Liver (tissue), 8 donors: ENCODE measurements at regions not wholly inside any gene's neighbourhood (a gene's known extent, or its start where the extent isn't known, plus 50 kb on each side); places are given as distances from the start of the nearest gene placed in this dataset.

Source experiments
- DNase-seq: peaks from one replicate; pipeline ENCODE4 v3.0.0-alpha.2; 2017; ENCODE audit warnings: low spot score
- H3K27ac ChIP-seq, 2 donors: one replicate each; pipeline ENCODE4 v1.7.0; 2013; ENCODE audit warnings: inconsistent platforms in 2 of 2, low read length in 2 of 2, control low read depth in 1 of 2, low read depth in 1 of 2, mild to moderate bottlenecking in 1 of 2
- H3K27me3 ChIP-seq, 4 donors: one replicate each; pipeline versions ENCODE4 v1.6.1 to v1.7.0; 2013; ENCODE audit warnings: low read length in 3 of 4, inconsistent platforms in 1 of 4, mild to moderate bottlenecking in 1 of 4, moderate library complexity in 1 of 4; ENCODE audit not compliant: control insufficient read depth in 4 of 4, insufficient read depth in 4 of 4
- H3K36me3 ChIP-seq, 4 donors: one replicate each; pipeline versions ENCODE4 v1.6.1 to v1.7.0; 2013; ENCODE audit warnings: low read length in 3 of 4, mild to moderate bottlenecking in 3 of 4, low read depth in 1 of 4, moderate library complexity in 1 of 4; ENCODE audit not compliant: control insufficient read depth in 4 of 4, insufficient read depth in 3 of 4
- H3K4me1 ChIP-seq, 4 donors: one replicate each; pipeline versions ENCODE4 v1.6.1 to v1.7.0; 2013; ENCODE audit warnings: low read length in 3 of 4, mild to moderate bottlenecking in 3 of 4, moderate library complexity in 1 of 4; ENCODE audit not compliant: control insufficient read depth in 4 of 4, insufficient read depth in 4 of 4
- H3K4me3 ChIP-seq, 3 donors: one replicate each; pipeline versions ENCODE4 v1.6.1 to v1.7.0; 2013; ENCODE audit warnings: low read length in 3 of 3, control low read depth in 1 of 3, low read depth in 1 of 3, mild to moderate bottlenecking in 1 of 3
- H3K9ac ChIP-seq, 2 donors: one replicate each; pipeline ENCODE4 v1.7.0; 2013; ENCODE audit warnings: low read length in 2 of 2, mild to moderate bottlenecking in 2 of 2, moderate library complexity in 2 of 2, control low read depth in 1 of 2, low read depth in 1 of 2
- H3K9me3 ChIP-seq, 4 donors: one replicate each; pipeline versions ENCODE4 v1.6.1 to v1.7.0; 2013; ENCODE audit warnings: low read length in 3 of 4; ENCODE audit not compliant: control insufficient read depth in 4 of 4
- EGR1 ChIP-seq, 2 donors: IDR thresholded peaks; 2 replicates each; pipeline ENCODE4 v1.6.1; 2016 to 2018; ENCODE audit warnings: antibody characterized with exemption in 2 of 2, low read depth in 2 of 2
- FOXA2 ChIP-seq: IDR thresholded peaks from 2 replicates; pipeline ENCODE4 v1.6.1; 2016; ENCODE audit warnings: antibody characterized with exemption
- GABPA ChIP-seq, 2 donors: IDR thresholded peaks in 1 of 2; conservative IDR thresholded peaks in 1 of 2; 2 replicates each; pipeline ENCODE4 v1.6.1; 2016; ENCODE audit warnings: antibody characterized with exemption in 2 of 2, mild to moderate bottlenecking in 1 of 2, moderate library complexity in 1 of 2
- HNF4A ChIP-seq, 2 donors: conservative IDR thresholded peaks; 2 replicates each; pipeline ENCODE4 v1.6.1; 2016; ENCODE audit warnings: antibody characterized with exemption in 2 of 2, mild to moderate bottlenecking in 2 of 2
- HNF4G ChIP-seq: IDR thresholded peaks from 2 replicates; pipeline ENCODE4 v1.6.1; 2016; ENCODE audit warnings: antibody characterized with exemption
- JUND ChIP-seq, 2 donors: IDR thresholded peaks; 2 replicates each; pipeline ENCODE4 v1.6.1; 2016; ENCODE audit warnings: antibody characterized with exemption in 2 of 2
- NR2F2 ChIP-seq: IDR thresholded peaks from 2 replicates; pipeline ENCODE4 v1.6.1; 2016; ENCODE audit warnings: antibody characterized with exemption
- RAD21 ChIP-seq, 2 donors: IDR thresholded peaks; 2 replicates each; pipeline ENCODE4 v1.6.1; 2016; ENCODE audit warnings: antibody characterized with exemption in 2 of 2, mild to moderate bottlenecking in 2 of 2
- RXRA ChIP-seq, 2 donors: IDR thresholded peaks; 2 replicates each; pipeline ENCODE4 v1.6.1; 2017 to 2018; ENCODE audit warnings: antibody characterized with exemption in 2 of 2, mild to moderate bottlenecking in 1 of 2
- SP1 ChIP-seq: IDR thresholded peaks from 2 replicates; pipeline ENCODE4 v1.6.1; 2018; ENCODE audit warnings: antibody characterized with exemption, mild to moderate bottlenecking
- TAF1 ChIP-seq: conservative IDR thresholded peaks from 2 replicates; pipeline ENCODE4 v1.6.1; 2016; ENCODE audit warnings: antibody characterized with exemption, mild to moderate bottlenecking
- YY1 ChIP-seq: IDR thresholded peaks from 2 replicates; pipeline ENCODE4 v1.6.1; 2016; ENCODE audit warnings: antibody characterized with exemption, mild to moderate bottlenecking
- WGBS: extraction: QIAGEN DNeasy Blood & Tissue Kit; methylation state at CpG from one replicate; pipeline ENCODE4 v1.1.7; 2013; 5-methylcytosine and 5-hydroxymethylcytosine counted together
- TF ChIP-seq, protein P1 (sequence below): IDR thresholded peaks from 2 replicates; pipeline ENCODE4 v1.6.1; 2016; ENCODE audit warnings: antibody characterized with exemption, mild to moderate bottlenecking
- TF ChIP-seq, protein P2 (sequence below): IDR thresholded peaks from 2 replicates; pipeline ENCODE4 v1.6.1; 2016; ENCODE audit warnings: antibody characterized with exemption
- TF ChIP-seq, protein P3 (sequence below): IDR thresholded peaks from 2 replicates; pipeline ENCODE4 v1.6.1; 2016; ENCODE audit warnings: antibody characterized with exemption
- TF ChIP-seq, protein P4 (sequence below): IDR thresholded peaks from 2 replicates; pipeline ENCODE4 v1.6.1; 2016; ENCODE audit warnings: antibody characterized with exemption
- TF ChIP-seq, protein P5 (sequence below): fragments of 150-350 bp; IDR thresholded peaks from 2 replicates; pipeline ENCODE4 v1.5.1; 2017; ENCODE audit warnings: improper control_type of control experiment, low read depth, low read length; ENCODE audit not compliant: missing input control
- donor health status: healthy.
- donor health status: healthy.
- donor health status: healthy.
- donor health status: healthy.
- donor health status: healthy.

DNA sequence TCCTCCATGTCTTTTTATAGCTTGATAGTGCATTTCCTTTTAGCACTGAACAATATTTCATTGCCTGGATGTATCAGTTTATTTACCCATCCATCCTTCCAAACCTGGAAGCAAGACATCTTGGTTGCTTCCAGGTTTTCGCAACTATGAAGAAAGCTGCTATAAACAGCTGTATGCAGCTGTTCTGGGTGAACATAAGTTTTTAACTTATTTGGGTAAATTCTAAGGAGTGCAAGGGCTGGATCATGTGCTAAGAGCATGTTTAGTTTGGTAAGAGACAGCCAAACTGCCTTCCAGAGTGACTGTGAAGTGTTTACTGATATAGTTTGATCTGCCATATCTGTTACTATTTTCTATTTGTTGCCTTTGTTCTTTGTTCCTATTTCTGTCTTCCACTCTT is 58.5 kb downstream of the CSF2 start:
- H3K36me3 ChIP-seq, result no peaks in the 10 kb centered on the region
- TF ChIP-seq, protein P1, sequence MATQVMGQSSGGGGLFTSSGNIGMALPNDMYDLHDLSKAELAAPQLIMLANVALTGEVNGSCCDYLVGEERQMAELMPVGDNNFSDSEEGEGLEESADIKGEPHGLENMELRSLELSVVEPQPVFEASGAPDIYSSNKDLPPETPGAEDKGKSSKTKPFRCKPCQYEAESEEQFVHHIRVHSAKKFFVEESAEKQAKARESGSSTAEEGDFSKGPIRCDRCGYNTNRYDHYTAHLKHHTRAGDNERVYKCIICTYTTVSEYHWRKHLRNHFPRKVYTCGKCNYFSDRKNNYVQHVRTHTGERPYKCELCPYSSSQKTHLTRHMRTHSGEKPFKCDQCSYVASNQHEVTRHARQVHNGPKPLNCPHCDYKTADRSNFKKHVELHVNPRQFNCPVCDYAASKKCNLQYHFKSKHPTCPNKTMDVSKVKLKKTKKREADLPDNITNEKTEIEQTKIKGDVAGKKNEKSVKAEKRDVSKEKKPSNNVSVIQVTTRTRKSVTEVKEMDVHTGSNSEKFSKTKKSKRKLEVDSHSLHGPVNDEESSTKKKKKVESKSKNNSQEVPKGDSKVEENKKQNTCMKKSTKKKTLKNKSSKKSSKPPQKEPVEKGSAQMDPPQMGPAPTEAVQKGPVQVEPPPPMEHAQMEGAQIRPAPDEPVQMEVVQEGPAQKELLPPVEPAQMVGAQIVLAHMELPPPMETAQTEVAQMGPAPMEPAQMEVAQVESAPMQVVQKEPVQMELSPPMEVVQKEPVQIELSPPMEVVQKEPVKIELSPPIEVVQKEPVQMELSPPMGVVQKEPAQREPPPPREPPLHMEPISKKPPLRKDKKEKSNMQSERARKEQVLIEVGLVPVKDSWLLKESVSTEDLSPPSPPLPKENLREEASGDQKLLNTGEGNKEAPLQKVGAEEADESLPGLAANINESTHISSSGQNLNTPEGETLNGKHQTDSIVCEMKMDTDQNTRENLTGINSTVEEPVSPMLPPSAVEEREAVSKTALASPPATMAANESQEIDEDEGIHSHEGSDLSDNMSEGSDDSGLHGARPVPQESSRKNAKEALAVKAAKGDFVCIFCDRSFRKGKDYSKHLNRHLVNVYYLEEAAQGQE, result no peak
- TF ChIP-seq JUND (IDR thresholded peaks at IDR 0.05) (no peak), NR2F2 (no peak), GABPA (IDR thresholded peaks at IDR 0.05 in 1 of 2, conservative IDR thresholded peaks at IDR 0.05 in 1 of 2) (no peak), HNF4A (conservative IDR thresholded peaks at IDR 0.05) (no peak), YY1 (no peak), RAD21 (IDR thresholded peaks at IDR 0.05) (no peak), FOXA2 (no peak), RXRA (IDR thresholded peaks at IDR 0.05) (no peak), TAF1 (no peak), HNF4G (no peak), SP1 (no peak), EGR1 (IDR thresholded peaks at IDR 0.05; ENCODE audit: low read depth in 2 of 2) (no peak)
- TF ChIP-seq, protein P2, sequence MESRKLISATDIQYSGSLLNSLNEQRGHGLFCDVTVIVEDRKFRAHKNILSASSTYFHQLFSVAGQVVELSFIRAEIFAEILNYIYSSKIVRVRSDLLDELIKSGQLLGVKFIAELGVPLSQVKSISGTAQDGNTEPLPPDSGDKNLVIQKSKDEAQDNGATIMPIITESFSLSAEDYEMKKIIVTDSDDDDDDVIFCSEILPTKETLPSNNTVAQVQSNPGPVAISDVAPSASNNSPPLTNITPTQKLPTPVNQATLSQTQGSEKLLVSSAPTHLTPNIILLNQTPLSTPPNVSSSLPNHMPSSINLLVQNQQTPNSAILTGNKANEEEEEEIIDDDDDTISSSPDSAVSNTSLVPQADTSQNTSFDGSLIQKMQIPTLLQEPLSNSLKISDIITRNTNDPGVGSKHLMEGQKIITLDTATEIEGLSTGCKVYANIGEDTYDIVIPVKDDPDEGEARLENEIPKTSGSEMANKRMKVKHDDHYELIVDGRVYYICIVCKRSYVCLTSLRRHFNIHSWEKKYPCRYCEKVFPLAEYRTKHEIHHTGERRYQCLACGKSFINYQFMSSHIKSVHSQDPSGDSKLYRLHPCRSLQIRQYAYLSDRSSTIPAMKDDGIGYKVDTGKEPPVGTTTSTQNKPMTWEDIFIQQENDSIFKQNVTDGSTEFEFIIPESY, result no peak
- TF ChIP-seq, protein P3, sequence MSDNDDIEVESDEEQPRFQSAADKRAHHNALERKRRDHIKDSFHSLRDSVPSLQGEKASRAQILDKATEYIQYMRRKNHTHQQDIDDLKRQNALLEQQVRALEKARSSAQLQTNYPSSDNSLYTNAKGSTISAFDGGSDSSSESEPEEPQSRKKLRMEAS, result no peak
- TF ChIP-seq, protein P4, sequence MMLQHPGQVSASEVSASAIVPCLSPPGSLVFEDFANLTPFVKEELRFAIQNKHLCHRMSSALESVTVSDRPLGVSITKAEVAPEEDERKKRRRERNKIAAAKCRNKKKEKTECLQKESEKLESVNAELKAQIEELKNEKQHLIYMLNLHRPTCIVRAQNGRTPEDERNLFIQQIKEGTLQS, result no peak
- TF ChIP-seq, protein P5, sequence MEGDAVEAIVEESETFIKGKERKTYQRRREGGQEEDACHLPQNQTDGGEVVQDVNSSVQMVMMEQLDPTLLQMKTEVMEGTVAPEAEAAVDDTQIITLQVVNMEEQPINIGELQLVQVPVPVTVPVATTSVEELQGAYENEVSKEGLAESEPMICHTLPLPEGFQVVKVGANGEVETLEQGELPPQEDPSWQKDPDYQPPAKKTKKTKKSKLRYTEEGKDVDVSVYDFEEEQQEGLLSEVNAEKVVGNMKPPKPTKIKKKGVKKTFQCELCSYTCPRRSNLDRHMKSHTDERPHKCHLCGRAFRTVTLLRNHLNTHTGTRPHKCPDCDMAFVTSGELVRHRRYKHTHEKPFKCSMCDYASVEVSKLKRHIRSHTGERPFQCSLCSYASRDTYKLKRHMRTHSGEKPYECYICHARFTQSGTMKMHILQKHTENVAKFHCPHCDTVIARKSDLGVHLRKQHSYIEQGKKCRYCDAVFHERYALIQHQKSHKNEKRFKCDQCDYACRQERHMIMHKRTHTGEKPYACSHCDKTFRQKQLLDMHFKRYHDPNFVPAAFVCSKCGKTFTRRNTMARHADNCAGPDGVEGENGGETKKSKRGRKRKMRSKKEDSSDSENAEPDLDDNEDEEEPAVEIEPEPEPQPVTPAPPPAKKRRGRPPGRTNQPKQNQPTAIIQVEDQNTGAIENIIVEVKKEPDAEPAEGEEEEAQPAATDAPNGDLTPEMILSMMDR, result no peak
- no peak overlapping the region for H3K9ac ChIP-seq
- 95% methylated on average over 1 of the region's 1 CpG for whole genome bisulfite sequencing
- H3K4me1 ChIP-seq, result no peaks in the 10 kb centered on the region
- H3K9me3 ChIP-seq, result peaks cover 0 to 5% (median 0%) of the 10 kb centered on the region in 4 donors
- no peak for DNase-seq
- no peaks in the 10 kb centered on the region for H3K27me3 ChIP-seq
- no peak overlapping the region for H3K4me3 ChIP-seq
- H3K27ac ChIP-seq, result no peak overlapping the region

DNA sequence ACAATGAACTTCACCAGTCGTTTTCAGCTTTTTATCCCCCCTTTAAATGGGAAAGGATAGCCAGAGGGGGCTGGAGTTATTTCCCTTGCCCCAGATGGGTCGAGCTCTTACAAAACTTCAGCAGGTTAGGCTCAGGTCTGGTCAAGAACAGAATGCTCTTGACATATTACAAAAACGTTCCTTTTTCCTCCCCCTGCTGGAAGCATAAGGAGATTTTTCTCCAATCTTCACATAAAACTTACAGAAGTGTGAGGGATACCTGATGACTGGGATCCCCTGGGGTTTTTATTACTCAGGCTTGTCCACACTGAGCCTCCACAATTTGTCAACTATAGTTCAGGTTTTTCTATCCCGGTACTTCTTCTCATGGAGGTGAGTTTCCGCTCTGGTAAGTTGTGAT is 60.8 kb downstream of the CSF2 start:
- TF ChIP-seq, protein P4, result no peak
- peak; percentile 20 to 23 for TF ChIP-seq RAD21 (IDR thresholded peaks at IDR 0.05)
- Histone ChIP-seq H3K27ac (no peak overlapping the region), H3K9me3 (peaks cover 0 to 5% (median 0%) of the 10 kb centered on the region in 4 donors), H3K36me3 (no peaks in the 10 kb centered on the region), H3K9ac (no peak overlapping the region), H3K4me3 (no peak overlapping the region), H3K4me1 (no peaks in the 10 kb centered on the region), H3K27me3 (no peaks in the 10 kb centered on the region)
- no peak for DNase-seq
- 59% methylated on average over 5 of the region's 5 CpGs for WGBS
